HEK293 (cell line): ENCODE measurements at regions not wholly inside any gene's neighbourhood (a gene's known extent, or its start where the extent isn't known, plus 50 kb on each side); places are given as distances from the start of the nearest gene placed in this dataset.

Experiments
- CTCF ChIA-PET: fragments of 350-600 bp; formaldehyde crosslinking; extraction: SDS; loops from one replicate; lab custom pipeline; 2021; ENCODE audit warnings: antibody characterized with exemption; lab: Yijun Ruan, JAX
- POLR2A ChIA-PET: fragments of 300-600 bp; formaldehyde crosslinking; extraction: SDS; loops from one replicate; lab custom pipeline; 2020; ENCODE audit warnings: antibody characterized with exemption, inconsistent platforms; lab: Yijun Ruan, JAX
- H3K27ac ChIP-seq: fragments of 200-500 bp; sonication (Bioruptor generic); 2 replicates; pipeline ENCODE4 v1.5.1; 2014; ENCODE audit warnings: low read depth, low read length, control low read depth, inconsistent platforms; ENCODE audit errors: extremely low read depth
- H3K36me3 ChIP-seq, 2 experiments: fragments of 200-500 bp in 1 of 2; sonication (Bioruptor generic) in 1 of 2; 1 replicate in 1 of 2; 2 replicates in 1 of 2; pipeline ENCODE4 v1.5.1; 2014 to 2017; ENCODE audit warnings: inconsistent platforms in 2 of 2, low read length in 2 of 2; ENCODE audit not compliant: control insufficient read depth in 2 of 2, insufficient read depth in 1 of 2
- H3K4me1 ChIP-seq: fragments of 200-500 bp; sonication (Bioruptor generic); 2 replicates; pipeline ENCODE4 v1.5.1; 2014; ENCODE audit warnings: mild to moderate bottlenecking, low read length, inconsistent platforms; ENCODE audit not compliant: control insufficient read depth, insufficient read depth
- H3K4me3 ChIP-seq: 2 replicates; pipeline ENCODE4 v1.5.1; 2011; ENCODE audit warnings: low read depth, mild to moderate bottlenecking, control low read depth, low read length, moderate library complexity
- H3K9me3 ChIP-seq: fragments of 200-500 bp; sonication (Bioruptor generic); 2 replicates; pipeline ENCODE4 v1.5.1; 2014; ENCODE audit warnings: low read depth, low read length, inconsistent platforms; ENCODE audit not compliant: control insufficient read depth, insufficient read depth
- SP2 ChIP-seq: fragments of 450-650 bp; formaldehyde crosslinking; IDR thresholded peaks from 2 replicates; pipeline ENCODE4 v1.5.1; 2016; ENCODE audit warnings: missing biosample characterization, missing genetic modification characterization
- WT1 ChIP-seq: fragments of 450-650 bp; formaldehyde crosslinking; IDR thresholded peaks from 2 replicates; pipeline ENCODE4 v1.5.1; 2016; ENCODE audit warnings: missing biosample characterization, missing genetic modification characterization
- ZNF138 ChIP-seq: fragments of 450-650 bp; formaldehyde crosslinking; IDR thresholded peaks from 2 replicates; pipeline ENCODE4 v1.5.1; 2016; ENCODE audit warnings: missing biosample characterization, missing genetic modification characterization, borderline replicate concordance
- ZNF354C ChIP-seq: fragments of 450-650 bp; formaldehyde crosslinking; IDR thresholded peaks from 2 replicates; pipeline ENCODE4 v1.5.1; 2016; ENCODE audit warnings: missing biosample characterization, missing genetic modification characterization, low read depth, borderline replicate concordance
- ZNF558 ChIP-seq: fragments of 450-650 bp; formaldehyde crosslinking; IDR thresholded peaks from 2 replicates; pipeline ENCODE4 v1.5.1; 2016; ENCODE audit warnings: missing biosample characterization, missing genetic modification characterization
- ZNF610 ChIP-seq: fragments of 450-650 bp; formaldehyde crosslinking; IDR thresholded peaks from 2 replicates; pipeline ENCODE4 v1.5.1; 2016; ENCODE audit warnings: missing biosample characterization, missing genetic modification characterization, borderline replicate concordance
- ZNF626 ChIP-seq: fragments of 450-650 bp; sonication (Bioruptor Pico); formaldehyde crosslinking; IDR thresholded peaks from 2 replicates; pipeline ENCODE4 v1.5.1; 2018; ENCODE audit warnings: missing biosample characterization, missing genetic modification characterization, inconsistent platforms
- ZNF658 ChIP-seq: fragments of 450-650 bp; formaldehyde crosslinking; IDR thresholded peaks from 2 replicates; pipeline ENCODE4; 2016; ENCODE audit warnings: missing biosample characterization, missing genetic modification characterization
- ZNF785 ChIP-seq: fragments of 450-650 bp; formaldehyde crosslinking; IDR thresholded peaks from 2 replicates; pipeline ENCODE4 v1.5.1; 2016; ENCODE audit warnings: missing biosample characterization, missing genetic modification characterization
- ZNF792 ChIP-seq: fragments of 450-650 bp; formaldehyde crosslinking; IDR thresholded peaks from 2 replicates; pipeline ENCODE4 v1.5.1; 2016; ENCODE audit warnings: missing biosample characterization, missing genetic modification characterization
- ZNF843 ChIP-seq: fragments of 450-650 bp; formaldehyde crosslinking; IDR thresholded peaks from 2 replicates; pipeline ENCODE4 v1.5.1; 2016; ENCODE audit warnings: missing biosample characterization, missing genetic modification characterization
- ZSCAN30 ChIP-seq: fragments of 450-650 bp; IDR thresholded peaks from 2 replicates; pipeline ENCODE4 v1.5.1; 2018; ENCODE audit warnings: missing biosample characterization, mild to moderate bottlenecking, missing genetic modification characterization, moderate library complexity
- ZSCAN5A ChIP-seq: fragments of 450-650 bp; formaldehyde crosslinking; IDR thresholded peaks from 2 replicates; pipeline ENCODE4 v1.5.1; 2016; ENCODE audit warnings: missing biosample characterization, missing genetic modification characterization
- TF ChIP-seq, protein P1 (sequence below): fragments of 450-650 bp; formaldehyde crosslinking; IDR thresholded peaks from 2 replicates; pipeline ENCODE4 v1.5.1; 2016; ENCODE audit warnings: missing biosample characterization, missing genetic modification characterization, low read depth
- TF ChIP-seq, protein P2 (sequence below): fragments of 450-650 bp; formaldehyde crosslinking; IDR thresholded peaks from 2 replicates; pipeline ENCODE4 v1.5.1; 2016; ENCODE audit warnings: missing biosample characterization, missing genetic modification characterization

DNA sequence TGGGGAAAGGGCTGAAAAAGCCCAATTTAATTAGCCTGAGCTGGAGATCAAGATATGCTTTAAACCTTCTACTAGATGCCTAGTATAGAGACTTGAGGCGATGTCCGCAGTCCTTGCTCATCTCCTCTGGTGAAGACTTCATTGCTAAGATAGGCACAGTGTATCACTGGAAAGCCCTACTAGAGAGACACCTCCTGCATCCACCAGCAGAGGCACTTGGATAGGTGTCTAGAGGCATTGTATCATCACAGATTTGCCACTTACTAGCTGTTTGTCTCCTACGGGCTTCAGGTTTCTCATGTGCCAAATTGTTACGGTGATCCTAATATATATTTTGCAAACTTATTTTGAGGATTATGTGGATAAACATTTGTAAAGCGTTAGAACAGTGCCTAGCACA is 1048.5 kb downstream of the GALC start (continued):
- TF ChIP-seq, protein P1, sequence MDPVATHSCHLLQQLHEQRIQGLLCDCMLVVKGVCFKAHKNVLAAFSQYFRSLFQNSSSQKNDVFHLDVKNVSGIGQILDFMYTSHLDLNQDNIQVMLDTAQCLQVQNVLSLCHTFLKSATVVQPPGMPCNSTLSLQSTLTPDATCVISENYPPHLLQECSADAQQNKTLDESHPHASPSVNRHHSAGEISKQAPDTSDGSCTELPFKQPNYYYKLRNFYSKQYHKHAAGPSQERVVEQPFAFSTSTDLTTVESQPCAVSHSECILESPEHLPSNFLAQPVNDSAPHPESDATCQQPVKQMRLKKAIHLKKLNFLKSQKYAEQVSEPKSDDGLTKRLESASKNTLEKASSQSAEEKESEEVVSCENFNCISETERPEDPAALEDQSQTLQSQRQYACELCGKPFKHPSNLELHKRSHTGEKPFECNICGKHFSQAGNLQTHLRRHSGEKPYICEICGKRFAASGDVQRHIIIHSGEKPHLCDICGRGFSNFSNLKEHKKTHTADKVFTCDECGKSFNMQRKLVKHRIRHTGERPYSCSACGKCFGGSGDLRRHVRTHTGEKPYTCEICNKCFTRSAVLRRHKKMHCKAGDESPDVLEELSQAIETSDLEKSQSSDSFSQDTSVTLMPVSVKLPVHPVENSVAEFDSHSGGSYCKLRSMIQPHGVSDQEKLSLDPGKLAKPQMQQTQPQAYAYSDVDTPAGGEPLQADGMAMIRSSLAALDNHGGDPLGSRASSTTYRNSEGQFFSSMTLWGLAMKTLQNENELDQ (tag by site-specific recombination): no peak
- TF ChIP-seq ZNF785 (tag by site-specific recombination): no peak
- no peak for TF ChIP-seq ZNF658 (tag by site-specific recombination)
- TF ChIP-seq, protein P2, sequence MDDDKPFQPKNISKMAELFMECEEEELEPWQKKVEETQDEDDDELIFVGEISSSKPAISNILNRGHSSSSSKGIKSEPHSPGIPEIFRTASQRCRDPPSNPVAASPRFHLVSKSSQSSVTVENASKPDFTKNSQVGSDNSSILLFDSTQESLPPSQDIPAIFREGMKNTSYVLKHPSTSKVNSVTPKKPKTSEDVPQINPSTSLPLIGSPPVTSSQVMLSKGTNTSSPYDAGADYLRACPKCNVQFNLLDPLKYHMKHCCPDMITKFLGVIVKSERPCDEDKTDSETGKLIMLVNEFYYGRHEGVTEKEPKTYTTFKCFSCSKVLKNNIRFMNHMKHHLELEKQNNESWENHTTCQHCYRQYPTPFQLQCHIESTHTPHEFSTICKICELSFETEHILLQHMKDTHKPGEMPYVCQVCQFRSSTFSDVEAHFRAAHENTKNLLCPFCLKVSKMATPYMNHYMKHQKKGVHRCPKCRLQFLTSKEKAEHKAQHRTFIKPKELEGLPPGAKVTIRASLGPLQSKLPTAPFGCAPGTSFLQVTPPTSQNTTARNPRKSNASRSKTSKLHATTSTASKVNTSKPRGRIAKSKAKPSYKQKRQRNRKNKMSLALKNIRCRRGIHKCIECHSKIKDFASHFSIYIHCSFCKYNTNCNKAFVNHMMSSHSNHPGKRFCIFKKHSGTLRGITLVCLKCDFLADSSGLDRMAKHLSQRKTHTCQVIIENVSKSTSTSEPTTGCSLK: no peak
- no peak for TF ChIP-seq ZNF843
- TF ChIP-seq ZNF626: no peak
- TF ChIP-seq WT1: no peak

DNA sequence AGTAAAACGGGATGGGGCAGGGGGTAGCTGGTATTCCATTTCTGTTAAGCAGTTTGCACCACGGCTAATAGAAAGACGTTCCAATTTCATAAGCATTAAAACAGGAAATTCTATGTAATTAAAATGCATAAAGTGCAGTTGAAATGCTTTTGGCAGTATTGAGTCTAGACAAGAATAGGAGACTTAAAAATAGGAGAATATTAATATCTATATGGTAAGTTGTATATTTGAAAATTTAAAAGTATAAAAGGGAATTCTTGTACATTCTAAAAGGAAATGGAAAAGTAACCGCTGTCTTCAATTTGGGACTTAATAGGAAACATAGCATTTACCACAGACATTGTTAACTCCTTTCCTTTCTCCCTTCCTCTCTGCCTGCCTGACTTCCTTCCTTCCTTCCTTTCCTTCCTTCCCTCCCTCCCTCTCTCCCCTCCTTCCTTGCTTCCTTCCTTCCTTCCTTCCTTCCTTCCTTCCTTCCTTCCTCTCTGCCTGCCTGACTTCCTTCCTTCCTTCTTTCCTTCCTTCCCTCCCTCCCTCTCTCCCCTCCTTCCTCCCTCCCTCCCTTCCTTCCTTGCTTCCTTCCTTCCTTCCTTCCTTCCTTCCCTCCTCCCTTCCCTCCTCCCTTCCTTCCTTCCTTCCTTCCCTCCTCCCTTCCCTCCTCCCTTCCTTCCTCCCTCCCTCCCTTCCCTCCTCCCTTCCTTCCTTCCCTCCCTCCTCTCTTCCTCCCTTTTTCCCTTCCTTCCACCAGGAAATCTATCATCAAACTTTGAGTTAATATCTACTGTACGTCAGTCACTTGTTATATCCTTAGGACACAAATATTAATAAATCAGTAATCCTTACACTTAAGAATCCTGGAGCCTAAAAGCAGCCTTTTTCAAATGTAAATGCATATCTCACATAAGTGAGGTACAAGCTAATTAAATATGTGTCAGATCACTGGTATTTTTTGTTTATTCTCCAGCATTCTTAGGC is 1049.3 kb downstream of the GALC start:
- Histone ChIP-seq H3K4me1 (no peaks in the 10 kb centered on the region), H3K27ac (no peak overlapping the region), H3K4me3 (no peak overlapping the region), H3K9me3 (no peaks in the 10 kb centered on the region), H3K36me3 (no peaks in the 10 kb centered on the region)
- TF ChIP-seq ZSCAN30 (tag by site-specific recombination) (no peak), ZSCAN5A (tag by site-specific recombination) (no peak), SP2 (tag by site-specific recombination) (no peak), ZNF138 (tag by site-specific recombination) (no peak)
- POLR2A ChIA-PET: no interaction called here
- CTCF ChIA-PET: no interaction called here

DNA sequence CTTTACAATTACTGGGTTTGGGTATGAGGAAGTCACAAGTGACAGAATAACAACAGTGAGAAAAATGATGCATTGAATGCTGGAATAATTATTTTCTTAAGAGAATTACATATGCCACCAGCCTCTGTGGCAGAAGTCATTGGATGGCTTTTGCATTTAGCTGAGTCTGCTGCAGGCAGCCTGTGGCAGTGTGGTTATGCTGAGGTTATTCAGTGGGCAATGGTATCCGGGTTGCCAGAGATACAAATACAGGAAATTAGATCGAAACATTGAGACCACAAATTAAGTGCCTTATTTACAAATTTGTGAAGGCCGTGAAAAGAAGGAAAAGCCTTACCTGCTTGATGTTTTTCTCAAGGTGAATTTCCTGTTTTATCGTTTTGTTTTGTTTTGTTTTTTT is 1050.0 kb downstream of the GALC start:
- TF ChIP-seq ZNF792 (no peak), ZNF610 (tag by site-specific recombination) (no peak)
- CTCF ChIA-PET: no interaction called here
- no peaks in the 10 kb centered on the region for H3K4me1 ChIP-seq
- H3K4me3 ChIP-seq: no peak overlapping the region
- H3K36me3 ChIP-seq: no peaks in the 10 kb centered on the region
- POLR2A ChIA-PET: no interaction called here
- H3K27ac ChIP-seq: no peak overlapping the region
- no peaks in the 10 kb centered on the region for H3K9me3 ChIP-seq

GRCh38 chr14:86940106-86940505 is 1052.9 kb downstream of the GALC start:
- H3K36me3 ChIP-seq: no peaks in the 10 kb centered on the region
- ChIA-PET POLR2A (no interaction called here), CTCF (no interaction called here)
- no peaks in the 10 kb centered on the region for H3K9me3 ChIP-seq
- no peak for TF ChIP-seq ZNF354C (tag by site-specific recombination)
- no peak for TF ChIP-seq ZNF558
- H3K4me3 ChIP-seq: no peak overlapping the region
- no peaks in the 10 kb centered on the region for H3K4me1 ChIP-seq
- H3K27ac ChIP-seq: no peak overlapping the region
